HepG2 (cell line): ENCODE measurements at regions not wholly inside any gene's neighbourhood (a gene's known extent, or its start where the extent isn't known, plus 50 kb on each side); places are given as distances from the start of the nearest gene placed in this dataset.

Source experiments
- BHLHE40 ChIP-seq: IDR thresholded peaks from 2 replicates; pipeline ENCODE4 v1.6.1; 2011; ENCODE audit warnings: low read length, improper control_type of control experiment
- CBX5 ChIP-seq: sonication (generic); formaldehyde crosslinking; IDR thresholded peaks from 2 replicates; pipeline ENCODE4 v1.4.0; 2020; ENCODE audit warnings: missing genetic modification reagents, borderline replicate concordance
- CTCF ChIP-seq: sonication (generic); formaldehyde crosslinking; IDR thresholded peaks from 2 replicates; pipeline ENCODE4 v1.5.0; 2020; ENCODE audit warnings: mild to moderate bottlenecking, missing genetic modification reagents, moderate library complexity
- EZH2 ChIP-seq: conservative IDR thresholded peaks from 2 replicates; pipeline ENCODE4 v1.6.1; 2012; ENCODE audit warnings: mild to moderate bottlenecking, low read depth, low read length, moderate library complexity

GRCh38 chr11:127994736-127995135 is 592.6 kb downstream of the ETS1 start:
- TF ChIP-seq EZH2 (no peak), CBX5 (CRISPR knock-in tag) (no peak), CTCF (CRISPR knock-in tag) (no peak), BHLHE40 (no peak)
